GM19438 (cell line): ENCODE measurements at regions not wholly inside any gene's neighbourhood (a gene's known extent, or its start where the extent isn't known, plus 50 kb on each side); places are given as distances from the start of the nearest gene placed in this dataset.
"Not testable (repeated sequence)": the region's sequence is repeated elsewhere in the genome, so short reads cannot be mapped to it uniquely, and the experiment has no call there.

Experiments
- ATAC-seq: cut with Tn5 transposase; IDR thresholded peaks from one replicate; pipeline ENCODE4 v1.9.1; 2021; ENCODE audit warnings: low read depth; ENCODE audit not compliant: unreplicated experiment

DNA sequence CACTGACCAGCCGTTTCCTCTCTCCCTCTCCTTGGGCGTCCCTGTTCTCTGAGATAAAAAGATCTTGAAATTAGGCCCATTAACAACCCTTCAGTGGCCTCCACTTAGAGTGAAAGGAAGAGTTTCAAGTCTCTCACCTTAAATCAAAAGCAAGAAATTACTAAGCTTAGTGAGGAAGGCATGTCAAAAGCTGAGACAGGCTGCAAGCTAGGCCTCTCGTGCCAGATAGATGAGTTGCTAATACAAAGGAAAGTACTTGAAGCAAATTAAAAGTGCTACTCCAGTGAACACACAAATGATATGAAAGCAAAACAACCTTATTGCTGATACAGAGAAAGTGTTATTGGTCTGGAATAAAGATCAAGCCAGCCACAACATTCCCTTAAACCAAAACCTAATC, 331.3 kb upstream of the SEMA6A start:
- no peak for ATAC-seq

DNA sequence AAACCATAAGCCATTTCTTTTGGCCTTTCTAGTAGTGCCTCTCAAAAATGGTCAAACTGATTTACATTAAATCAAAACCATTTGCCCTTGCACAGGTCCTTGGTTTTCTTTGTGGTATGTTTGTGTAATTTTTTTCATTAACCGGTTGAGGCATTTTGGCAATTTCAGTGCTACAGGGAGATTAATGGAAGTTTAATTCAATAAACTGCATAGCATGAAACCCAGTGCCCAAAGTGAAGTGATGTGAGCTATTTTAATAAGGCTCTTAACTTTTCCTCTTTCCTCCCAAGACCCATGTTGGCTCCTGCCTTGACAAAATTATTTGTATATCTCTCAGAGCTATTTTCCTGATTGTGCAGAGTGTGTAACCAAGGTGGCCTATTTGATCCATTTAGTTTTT, 326.2 kb upstream of the SEMA6A start:
- no peak for ATAC-seq

DNA sequence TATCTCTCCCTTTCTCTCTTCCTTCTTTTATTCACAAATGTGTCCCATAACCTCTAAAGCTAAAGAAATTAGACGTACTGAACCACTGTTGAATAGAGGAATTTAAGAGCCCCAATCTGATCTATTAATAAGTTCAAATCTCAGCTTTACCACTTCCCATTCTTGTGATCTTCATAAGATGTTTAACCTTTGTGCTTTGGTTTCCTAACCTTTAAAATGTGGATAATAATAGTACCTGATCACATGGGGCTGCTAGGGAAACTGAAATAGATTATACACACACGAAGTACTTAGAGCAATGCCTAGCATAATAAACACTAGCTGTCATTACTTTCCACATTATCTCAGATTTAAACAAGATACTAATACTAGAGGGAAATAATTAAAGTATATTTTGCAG, 324.3 kb upstream of the SEMA6A start:
- ATAC-seq: no peak

DNA sequence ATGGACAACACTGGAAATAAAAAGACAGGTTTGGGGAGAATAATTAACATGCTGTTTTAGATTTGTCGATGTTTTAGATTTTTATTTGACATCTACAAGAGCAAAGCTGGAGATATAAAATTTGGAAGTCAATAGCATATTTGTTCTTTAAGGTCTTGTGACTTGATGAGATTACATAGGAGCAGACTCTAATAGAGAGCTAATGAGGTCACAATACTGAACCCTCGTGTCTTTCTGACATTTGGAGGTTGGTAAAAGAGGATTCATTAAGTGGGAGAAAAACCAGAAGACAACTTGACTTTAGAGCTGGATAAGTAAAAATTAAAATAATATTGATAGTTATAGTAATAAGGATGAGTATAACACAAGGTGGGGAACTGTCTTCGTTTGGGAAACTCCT, 322.7 kb upstream of the SEMA6A start:
- ATAC-seq: no peak

DNA sequence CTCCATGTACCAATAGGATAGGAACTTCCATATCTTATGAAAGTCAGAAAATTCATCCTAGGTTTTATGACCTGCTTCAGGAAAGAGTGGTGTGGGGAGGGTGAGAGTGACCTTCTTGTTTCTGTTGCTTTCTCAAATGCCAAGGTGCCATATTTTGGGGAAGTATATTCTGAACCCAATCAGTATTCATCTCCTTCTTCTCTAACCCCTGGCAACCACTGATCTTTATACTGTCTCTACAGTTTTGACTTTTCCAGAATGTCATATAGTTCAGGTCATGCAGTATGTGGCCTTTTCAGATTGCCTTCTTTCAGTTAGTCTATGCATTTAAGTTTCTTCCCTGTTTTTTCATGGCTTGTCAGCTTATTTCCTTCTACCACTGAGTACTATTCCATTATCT, 321.4 kb upstream of the SEMA6A start:
- no peak for ATAC-seq

DNA sequence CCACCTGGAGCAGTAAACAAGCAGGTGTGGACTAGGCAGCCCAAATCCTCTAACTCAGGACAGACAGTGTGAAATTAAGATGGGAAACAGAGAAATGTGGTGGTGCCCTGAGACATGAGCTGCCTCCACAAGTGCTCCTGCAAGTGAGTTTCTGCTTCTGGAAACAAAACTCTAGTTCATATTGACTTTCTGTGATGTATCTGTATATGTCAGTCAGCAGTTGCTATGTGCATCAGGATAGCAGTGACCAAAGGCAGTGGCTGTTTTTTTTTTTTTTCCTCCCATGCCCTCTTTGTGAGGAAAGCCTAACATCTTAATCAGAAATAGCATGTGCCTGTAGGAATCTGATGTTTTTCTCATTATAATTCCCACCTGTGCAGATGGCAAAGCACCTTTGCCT, 318.4 kb upstream of the SEMA6A start:
- no peak for ATAC-seq

DNA sequence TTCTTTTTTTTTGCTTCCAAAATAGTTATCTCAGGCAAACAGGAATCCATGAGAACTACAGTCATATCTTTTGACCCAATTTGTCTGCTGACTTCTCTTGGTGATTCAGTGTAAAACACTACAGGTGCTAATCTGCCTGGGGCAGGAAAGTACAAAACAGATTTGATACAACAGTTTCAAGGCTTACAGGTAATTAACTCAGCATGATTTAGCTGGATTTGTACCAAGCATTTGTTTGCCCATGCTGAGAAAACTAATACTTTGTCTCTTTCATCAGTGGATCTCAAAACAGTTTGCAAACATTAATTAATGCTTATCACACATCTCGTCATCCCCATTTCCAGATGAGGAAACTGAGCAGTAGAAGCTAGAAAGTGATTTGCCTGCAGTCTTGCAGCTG, 312.5 kb upstream of the SEMA6A start:
- no peak for ATAC-seq

DNA sequence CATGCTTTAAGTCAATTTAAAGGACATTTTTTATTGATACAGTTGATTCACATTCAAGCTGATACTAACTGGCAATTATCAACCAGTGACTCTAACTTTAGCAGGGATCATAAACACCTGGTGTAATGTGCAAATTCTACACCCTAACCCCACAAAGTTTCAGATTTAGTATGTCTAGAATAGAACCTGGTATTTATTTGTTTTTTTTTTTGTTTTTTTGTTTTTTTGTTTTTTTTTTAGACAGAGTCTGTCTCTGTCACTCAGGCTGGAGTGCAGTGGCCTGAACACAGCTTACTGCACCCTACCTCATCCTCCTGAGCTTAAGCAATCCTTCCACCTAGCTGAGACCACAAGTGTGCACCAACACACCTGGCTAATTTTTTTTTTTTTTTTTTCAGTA, 311.2 kb upstream of the SEMA6A start:
- peak; percentile 67 for ATAC-seq

DNA sequence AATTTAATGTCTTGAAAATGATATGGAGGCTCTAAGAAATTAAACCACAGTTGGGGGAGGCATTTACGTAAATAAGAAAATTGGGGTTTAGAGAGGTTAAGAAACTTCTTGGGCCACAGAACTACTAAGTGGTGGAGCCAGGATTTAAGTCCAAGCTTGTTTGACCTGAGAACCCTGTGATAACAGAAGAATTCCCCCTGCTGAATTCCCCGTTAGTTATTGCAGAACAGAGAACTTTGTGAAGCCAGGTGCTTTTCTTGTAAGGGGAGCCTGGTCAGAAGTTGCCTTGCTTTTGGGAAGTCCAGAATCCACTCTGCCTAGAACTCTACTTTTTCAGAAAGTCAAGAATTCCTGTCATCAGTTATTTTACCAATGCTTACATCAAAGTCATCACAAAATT, 309.3 kb upstream of the SEMA6A start:
- ATAC-seq: no peak

DNA sequence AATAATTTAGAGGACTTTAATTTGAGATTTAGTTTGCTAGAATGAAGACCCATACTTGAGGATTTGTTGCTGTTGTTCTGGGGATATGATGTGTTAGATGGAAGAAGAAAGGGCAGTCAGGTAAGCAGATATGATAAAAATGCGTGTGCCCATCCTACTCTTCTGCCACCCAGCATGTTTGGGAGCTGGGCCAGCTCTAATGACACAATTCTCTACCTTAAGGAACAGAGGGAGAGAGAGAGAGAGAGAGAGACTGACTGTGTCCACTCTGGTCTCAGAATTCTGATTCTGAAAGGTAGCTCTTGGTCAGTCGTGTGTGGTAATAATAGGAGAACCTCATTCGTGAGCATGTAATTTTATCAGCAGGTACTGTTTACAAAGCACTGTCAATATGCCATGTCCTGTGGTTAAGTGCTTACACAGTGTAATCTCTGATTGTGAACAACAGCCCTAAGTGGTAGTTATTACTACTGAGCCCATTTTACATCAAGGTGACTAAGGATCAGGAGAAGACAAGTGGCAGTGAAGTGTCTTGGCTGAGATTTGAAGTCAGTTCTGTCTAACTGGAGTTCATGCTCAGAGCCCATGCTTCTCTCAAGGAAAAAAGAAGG, 307.4 kb upstream of the SEMA6A start:
- ATAC-seq: no peak

DNA sequence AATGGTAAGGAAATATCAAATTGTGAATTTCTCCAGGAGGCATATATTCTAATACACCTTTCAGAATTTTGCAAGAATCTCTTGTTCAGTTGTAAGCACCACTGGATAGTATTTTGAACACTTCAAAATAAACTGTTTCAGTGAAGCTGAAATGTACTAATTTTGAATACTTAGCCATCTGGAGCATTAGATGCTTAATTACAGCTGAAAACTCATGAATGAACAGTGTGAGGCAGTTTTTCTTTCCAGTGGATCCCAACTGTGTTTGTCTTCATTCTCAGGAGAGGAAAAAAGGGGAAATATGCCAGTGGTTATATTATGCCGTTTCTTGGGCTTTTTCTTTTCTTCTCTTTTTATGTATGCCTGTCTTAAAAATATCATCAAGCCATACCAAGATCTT, 306.0 kb upstream of the SEMA6A start:
- ATAC-seq: no peak

DNA sequence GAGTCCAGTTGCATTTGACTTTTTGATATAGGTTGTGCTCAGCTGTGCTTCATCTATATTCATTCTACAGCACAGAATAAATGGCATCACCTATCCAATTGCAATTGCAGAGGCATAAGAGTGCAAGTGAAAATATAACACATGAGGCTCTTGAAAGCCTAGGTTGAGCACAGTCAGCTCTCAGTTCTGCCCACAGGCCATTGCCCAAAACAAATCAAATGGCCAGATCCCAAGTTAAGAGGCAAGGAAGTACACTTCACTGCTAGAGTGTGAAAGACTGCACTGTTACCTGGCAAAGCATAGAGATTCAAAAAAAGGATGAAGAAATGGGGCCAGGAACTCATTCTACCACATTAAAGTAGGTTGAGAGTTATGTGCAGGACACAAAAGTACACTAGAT, 305.5 kb upstream of the SEMA6A start:
- peak; percentile 61 for ATAC-seq

DNA sequence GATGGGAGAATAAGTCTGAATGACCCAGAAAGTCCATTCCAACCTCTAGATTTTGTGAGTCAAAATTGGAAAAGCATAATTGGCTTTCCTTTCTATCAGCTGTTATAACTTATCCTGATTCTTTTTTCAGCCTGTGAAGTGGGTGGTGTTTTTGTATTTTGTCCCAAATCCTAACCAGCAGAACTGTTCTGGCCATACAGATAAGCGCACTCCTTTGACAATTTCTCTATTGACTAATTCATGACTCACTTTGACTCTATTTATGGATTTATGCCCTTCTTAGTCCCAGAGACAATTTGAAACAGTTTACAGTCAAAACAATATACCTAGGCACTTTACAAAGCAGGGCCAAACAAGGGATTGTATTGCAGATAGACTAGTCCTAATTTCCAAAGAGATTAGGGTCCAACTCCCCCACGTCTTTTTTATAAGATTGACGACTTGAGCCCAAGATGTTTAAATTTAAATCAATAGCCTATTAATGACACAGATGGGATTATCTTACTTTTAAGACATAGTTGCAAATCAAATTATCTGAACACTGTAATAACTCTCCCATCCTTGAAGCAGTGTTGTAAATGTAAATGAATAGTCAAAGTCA, 301.7 kb upstream of the SEMA6A start:
- ATAC-seq: no peak

DNA sequence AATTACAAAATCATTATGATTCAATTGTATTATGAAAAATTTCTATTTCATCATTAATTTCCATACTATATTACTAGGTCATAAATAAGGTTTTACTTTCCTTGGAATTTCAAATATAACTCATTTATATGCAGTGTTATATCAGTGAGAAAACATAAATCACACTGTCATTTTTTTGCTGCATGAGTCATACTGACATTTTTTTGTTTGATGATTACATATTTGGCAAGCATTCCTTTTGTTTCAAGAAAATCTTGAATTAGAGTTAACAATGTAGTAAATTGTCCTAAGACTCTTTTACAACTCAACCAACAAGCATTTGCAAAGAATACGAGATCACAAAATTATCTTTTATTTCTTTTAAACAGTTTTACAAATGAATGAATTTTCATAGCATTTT, 298.4 kb upstream of the SEMA6A start:
- ATAC-seq: no peak

DNA sequence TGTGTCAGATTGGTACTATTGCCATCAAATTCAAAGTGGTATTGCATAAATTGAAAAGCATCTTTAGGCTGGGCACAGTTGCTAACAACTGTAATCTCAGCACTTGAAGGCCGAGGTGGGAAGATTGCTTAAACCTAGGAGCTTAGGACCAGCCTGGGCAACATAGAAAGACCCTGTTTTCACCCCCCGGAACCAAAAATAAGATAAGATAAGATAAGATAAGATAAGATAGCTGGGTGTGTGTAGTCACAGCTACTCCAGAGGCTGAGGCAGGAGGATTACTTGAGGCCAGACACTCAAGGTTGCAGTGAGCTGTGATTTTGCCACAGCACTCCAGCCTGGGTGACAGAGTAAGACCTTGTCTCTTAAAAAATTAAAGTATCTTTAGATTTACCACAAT, 297.9 kb upstream of the SEMA6A start:
- ATAC-seq: no peak

DNA sequence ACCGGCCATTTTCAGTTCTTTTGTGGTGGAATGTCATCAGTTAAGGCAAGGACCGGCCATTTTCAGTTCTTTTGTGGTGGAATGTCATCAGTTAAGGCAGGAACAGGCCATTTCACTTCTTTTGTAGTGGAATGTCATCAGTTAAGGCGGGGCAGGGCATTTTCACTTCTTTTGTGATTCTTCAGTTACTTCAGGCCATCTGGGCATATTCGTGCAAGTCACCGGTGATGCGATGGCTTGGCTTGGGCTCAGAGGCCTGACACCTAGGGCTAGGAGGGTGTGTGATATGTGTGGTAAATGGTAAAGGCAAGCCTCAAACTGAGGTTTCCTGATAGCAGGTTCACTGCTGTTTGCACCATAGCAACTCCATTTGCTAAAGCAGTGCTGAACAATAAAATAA, 293.2 kb upstream of the SEMA6A start:
- not testable (repeated sequence) for ATAC-seq

DNA sequence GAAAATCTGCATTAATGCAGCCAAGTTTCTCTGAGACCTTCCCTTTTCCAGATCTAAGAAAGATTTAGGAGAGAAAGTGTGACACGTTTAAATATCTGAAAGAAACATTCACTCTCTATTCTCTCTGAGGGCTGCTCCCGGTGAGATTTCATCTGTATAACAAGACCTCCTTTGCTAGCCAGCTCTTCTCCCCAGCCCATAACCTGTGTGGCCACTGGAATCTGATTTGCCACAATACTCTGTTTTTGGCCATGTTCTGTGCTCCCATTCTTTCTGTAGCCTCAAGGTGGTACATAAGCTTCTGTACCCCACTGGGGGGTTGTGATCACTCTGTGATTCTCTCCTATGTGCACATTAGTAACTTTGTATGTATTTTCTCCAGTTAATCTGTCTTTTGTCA, 291.0 kb upstream of the SEMA6A start:
- ATAC-seq: no peak

DNA sequence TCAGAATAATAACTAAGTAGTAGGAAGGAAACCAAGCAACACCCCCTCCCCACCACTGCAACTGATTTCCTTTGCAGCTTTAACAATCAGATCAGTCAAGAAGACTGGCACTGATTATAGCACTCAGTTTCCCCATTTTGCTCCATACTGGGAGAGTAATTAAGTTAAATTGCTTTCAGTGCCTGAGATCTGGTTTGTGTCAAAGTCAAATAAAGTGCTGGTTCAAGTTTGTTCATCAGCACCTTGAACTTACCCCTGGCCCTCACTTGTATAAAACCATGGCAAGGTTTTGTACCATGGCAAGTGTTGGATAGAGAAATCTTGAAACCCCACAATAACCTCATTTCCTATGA, 290.2 kb upstream of the SEMA6A start:
- ATAC-seq: no peak

DNA sequence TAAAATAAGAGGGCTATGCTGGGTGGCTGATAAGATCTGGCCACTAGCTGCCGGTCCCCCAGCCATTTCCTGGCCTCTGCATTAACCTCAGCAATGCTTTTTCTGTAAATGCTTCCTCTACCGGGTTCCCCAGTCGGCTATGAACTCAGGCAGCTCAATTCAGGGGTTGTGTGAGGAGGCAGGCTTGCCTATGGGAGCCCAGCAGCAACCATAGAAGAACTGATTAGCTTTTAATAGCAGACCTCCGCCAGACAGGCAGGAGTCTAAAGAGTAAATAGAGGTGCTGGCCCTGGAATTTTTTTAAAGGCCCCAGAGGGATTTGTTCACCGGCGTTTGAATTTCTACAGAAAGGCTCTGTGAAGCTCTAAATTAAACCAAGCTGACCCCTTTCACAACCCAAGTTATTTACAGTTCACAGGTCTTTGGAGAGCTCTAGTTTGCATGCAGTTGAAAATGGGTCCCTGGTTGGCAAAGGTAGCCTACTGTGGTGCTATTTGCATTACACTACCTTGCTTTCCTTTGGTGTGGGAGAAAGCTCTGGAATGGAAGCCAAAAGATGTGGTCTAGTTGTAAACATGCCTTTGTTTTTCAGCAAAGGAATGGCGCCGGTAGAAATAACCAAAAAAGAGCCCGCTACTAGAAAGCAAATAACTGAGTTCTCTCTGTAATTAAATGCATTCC, 289.7 kb upstream of the SEMA6A start:
- no peak for ATAC-seq

DNA sequence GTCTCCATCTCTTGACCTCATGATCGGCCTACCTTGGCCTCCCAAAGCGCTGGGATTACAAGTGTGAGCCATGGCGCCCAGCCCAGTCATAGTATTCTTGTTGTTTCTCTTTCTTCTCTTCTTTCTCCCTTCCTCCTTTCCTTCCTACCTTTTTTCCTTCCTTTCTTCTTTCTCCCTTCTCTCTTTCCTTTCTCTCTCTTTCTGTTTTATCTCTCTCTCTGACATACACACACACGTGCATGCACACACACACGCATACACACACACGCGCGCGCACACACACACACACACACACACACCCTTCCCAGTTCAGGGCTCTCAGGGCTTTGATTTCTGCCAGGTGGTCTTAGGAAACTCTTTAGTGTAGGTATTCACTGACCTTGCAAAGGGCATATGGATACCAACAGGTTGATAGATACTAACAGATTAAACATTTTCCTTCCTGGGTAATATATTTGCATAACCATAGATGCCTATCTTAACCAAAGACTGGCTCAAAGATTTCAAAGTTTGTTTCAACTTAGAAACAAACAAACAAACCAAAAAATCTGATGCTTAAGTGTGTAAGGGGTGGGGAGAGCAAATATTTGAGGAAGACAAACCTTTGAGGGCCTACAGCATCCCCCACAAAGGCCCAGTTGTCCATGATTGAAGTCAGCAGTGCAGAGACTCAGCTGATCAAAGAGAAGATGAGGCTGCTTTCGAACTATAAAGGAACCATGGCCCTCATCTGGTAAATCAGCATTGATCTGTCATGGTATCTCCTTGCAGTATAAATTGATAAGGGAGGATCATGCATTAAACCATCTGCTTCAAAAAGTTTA, 288.2 kb upstream of the SEMA6A start:
- ATAC-seq: no peak

DNA sequence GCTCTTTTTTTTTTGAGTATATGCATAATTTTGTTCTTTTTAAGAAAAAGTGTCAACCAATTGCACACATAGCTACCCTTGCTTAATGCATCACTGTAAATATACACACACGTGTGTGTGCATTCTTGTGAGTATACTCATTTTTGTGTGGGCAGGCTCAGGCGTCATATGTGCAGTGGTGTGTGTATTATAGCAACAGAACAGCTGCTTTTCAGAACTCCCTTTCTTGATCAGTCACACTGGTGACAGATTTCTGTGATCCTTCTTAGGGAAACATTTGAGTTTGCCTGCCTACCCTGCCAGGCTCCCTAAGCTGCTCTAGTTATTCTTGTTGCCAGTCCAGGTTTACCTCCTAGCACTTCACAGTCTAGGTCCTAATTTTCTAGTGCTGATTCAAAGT, 287.0 kb upstream of the SEMA6A start:
- no peak for ATAC-seq

DNA sequence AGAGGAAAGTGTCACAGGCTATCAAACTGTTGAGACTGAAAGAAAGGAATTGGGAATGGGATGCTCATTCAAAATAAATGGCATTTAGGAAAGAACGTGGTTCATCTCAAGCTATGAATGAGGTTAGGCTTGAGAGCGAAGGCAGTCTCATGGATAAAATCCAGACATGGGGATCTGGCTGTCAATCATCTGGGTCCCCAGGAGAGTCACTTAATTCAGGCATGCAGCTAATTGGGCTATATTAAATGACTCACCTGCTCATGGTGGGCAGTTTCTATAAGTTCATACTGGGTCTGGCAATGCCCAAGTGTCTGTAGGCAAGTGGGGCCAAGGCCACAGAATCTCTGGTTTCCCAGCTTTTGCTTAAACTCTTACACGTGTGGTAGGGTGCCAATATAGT, 286.5 kb upstream of the SEMA6A start:
- ATAC-seq: no peak
